CD4-positive, alpha-beta T cell treated with Interleukin-6 at 100 ng/mL for 8 hours (primary cell): ENCODE measurements at regions not wholly inside any gene's neighbourhood (a gene's known extent, or its start where the extent isn't known, plus 50 kb on each side); places are given as distances from the start of the nearest gene placed in this dataset.

Source experiments
- DNase-seq: peaks from one replicate; pipeline ENCODE4 v3.0.0-alpha.2; 2020; ENCODE audit warnings: mixed read lengths, low spot score

DNA sequence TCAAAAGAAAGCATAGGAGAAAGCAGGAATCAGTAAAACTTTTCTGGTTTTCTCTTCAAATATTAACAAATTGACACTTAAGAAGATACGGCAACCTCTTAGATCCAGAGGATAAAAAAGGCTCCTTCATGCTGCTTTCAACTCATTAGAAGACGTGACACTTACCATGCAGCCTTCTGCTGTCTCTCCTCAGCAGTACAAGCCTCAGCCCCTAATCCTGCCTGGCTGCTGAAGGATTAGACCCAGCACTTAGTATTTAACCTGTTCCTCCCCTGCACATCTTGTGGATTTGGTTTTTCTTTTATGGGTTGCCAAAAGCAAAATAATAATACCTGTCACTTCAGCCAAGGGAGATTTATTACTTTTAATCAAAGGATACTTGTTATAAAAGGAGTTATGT is 108.4 kb downstream of the LYZL1 start:
- no peak for DNase-seq

DNA sequence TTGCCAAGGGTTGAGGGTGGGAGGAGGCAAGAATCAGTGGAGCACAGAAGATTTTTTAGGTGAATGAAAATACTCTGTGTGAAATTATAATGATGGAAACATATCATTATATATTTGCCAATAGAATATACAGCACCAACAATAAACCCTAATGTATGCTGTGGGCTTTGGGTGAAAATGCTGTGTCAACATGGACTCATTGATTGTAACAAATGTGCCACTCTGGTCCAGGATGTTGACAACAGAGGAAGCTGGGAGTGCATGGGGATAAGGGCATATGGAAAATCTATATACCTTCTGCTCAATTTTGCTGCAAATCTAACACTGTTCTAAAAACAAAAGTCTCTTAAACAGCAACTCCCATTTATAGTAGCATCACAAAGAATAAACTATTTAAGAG is 114.3 kb downstream of the LYZL1 start:
- DNase-seq, result no peak

GRCh38 chr10:29407280-29407858 is 118.5 kb downstream of the LYZL1 start:
- DNase-seq, result no peak
